ENCODE measurements at regions not wholly inside any gene's neighbourhood (a gene's known extent, or its start where the extent isn't known, plus 50 kb on each side); places are given as distances from the start of the nearest gene placed in this dataset.

DNA sequence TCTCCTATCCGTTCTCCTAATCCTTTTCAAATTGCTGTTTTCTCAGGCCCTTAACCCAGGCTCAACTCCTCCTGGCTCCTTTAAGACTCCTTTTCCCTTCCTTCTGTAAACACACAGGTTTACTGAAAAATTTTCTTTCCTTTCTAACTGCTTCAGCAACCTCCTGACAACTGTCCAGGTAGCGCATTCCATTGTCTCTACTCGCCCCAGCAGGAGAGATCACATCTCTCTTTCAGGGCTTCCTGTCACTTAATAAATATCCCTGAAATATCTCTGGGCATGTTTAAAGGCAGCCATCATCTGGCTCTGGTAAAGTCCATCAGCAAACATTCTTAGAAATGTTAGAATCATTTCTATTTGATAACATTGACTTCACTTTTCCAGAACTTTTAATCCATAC lies 211.2 kb upstream of the PTBP2 start:
- TF ChIP-seq, protein P1, sequence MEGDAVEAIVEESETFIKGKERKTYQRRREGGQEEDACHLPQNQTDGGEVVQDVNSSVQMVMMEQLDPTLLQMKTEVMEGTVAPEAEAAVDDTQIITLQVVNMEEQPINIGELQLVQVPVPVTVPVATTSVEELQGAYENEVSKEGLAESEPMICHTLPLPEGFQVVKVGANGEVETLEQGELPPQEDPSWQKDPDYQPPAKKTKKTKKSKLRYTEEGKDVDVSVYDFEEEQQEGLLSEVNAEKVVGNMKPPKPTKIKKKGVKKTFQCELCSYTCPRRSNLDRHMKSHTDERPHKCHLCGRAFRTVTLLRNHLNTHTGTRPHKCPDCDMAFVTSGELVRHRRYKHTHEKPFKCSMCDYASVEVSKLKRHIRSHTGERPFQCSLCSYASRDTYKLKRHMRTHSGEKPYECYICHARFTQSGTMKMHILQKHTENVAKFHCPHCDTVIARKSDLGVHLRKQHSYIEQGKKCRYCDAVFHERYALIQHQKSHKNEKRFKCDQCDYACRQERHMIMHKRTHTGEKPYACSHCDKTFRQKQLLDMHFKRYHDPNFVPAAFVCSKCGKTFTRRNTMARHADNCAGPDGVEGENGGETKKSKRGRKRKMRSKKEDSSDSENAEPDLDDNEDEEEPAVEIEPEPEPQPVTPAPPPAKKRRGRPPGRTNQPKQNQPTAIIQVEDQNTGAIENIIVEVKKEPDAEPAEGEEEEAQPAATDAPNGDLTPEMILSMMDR (conservative IDR thresholded peaks at IDR 0.05; ENCODE audit: low read length), result no peak
- no peak for TF ChIP-seq EZH2phosphoT487 (IDR thresholded peaks at IDR 0.05; ENCODE audit: borderline replicate concordance)
